Neuronal stem cell (in vitro differentiated cells): ENCODE measurements at regions not wholly inside any gene's neighbourhood (a gene's known extent, or its start where the extent isn't known, plus 50 kb on each side); places are given as distances from the start of the nearest gene placed in this dataset.

Experiments
- DNase-seq: peaks from one replicate; pipeline ENCODE4 v3.0.0-alpha.2; 2013; ENCODE audit warnings: low spot score
- H2AFZ ChIP-seq: one replicate; pipeline ENCODE4 v1.6.1; 2013; ENCODE audit warnings: mild to moderate bottlenecking, low read length, inconsistent platforms
- H2AK5ac ChIP-seq: 2 replicates; pipeline ENCODE4 v1.6.1; 2013; ENCODE audit warnings: low read depth, mild to moderate bottlenecking, inconsistent platforms, low read length, moderate library complexity, mixed read lengths
- H2BK120ac ChIP-seq: 2 replicates; pipeline ENCODE4 v1.6.1; 2013; ENCODE audit warnings: low read depth, mild to moderate bottlenecking, inconsistent platforms, low read length, moderate library complexity, mixed read lengths
- H2BK12ac ChIP-seq: one replicate; pipeline ENCODE4 v1.6.1; 2013; ENCODE audit warnings: low read length, inconsistent platforms
- H2BK15ac ChIP-seq: 2 replicates; pipeline ENCODE4 v1.6.1; 2013; ENCODE audit warnings: mild to moderate bottlenecking, low read length, inconsistent platforms, mixed read lengths
- H2BK5ac ChIP-seq: one replicate; pipeline ENCODE4 v1.6.1; 2013; ENCODE audit warnings: inconsistent platforms, mild to moderate bottlenecking, low read length, moderate library complexity
- H3K14ac ChIP-seq: one replicate; pipeline ENCODE4 v1.6.1; 2013; ENCODE audit warnings: low read length, inconsistent platforms
- H3K18ac ChIP-seq: 2 replicates; pipeline ENCODE4 v1.6.1; 2013; ENCODE audit warnings: low read length, inconsistent platforms
- H3K23ac ChIP-seq: 2 replicates; pipeline ENCODE4 v1.6.1; 2013; ENCODE audit warnings: low read depth, mild to moderate bottlenecking, mixed read lengths, low read length, inconsistent platforms; ENCODE audit not compliant: poor library complexity
- H3K27ac ChIP-seq: replicated peaks from 3 replicates; pipeline ENCODE4 v1.5.1; 2013; ENCODE audit warnings: low read length, inconsistent platforms
- H3K27me3 ChIP-seq, 3 experiments: 2 replicates each; pipeline ENCODE4 v1.6.1; 2013; ENCODE audit warnings: low read length in 3 of 3, mild to moderate bottlenecking in 2 of 3, inconsistent platforms in 1 of 3, low read depth in 1 of 3, mixed read lengths in 1 of 3, moderate library complexity in 1 of 3; ENCODE audit not compliant: control insufficient read depth in 3 of 3, insufficient read depth in 3 of 3
- H3K36me3 ChIP-seq, 2 donors: replicated peaks in 1 of 2; 2 replicates each; pipeline ENCODE4 v1.6.1; 2013; ENCODE audit warnings: low read length in 2 of 2; ENCODE audit not compliant: control insufficient read depth in 2 of 2, insufficient read depth in 2 of 2
- H3K4ac ChIP-seq: 2 replicates; pipeline ENCODE4 v1.6.1; 2013; ENCODE audit warnings: inconsistent platforms, mild to moderate bottlenecking, low read length, moderate library complexity
- H3K4me1 ChIP-seq, 2 donors: 1 replicate in 1 of 2; 2 replicates in 1 of 2; pipeline ENCODE4 v1.6.1; 2013; ENCODE audit warnings: low read length in 2 of 2, low read depth in 1 of 2; ENCODE audit not compliant: control insufficient read depth in 2 of 2, insufficient read depth in 1 of 2
- H3K4me2 ChIP-seq: one replicate; pipeline ENCODE4 v1.6.1; 2013; ENCODE audit warnings: mild to moderate bottlenecking, low read length, inconsistent platforms; ENCODE audit not compliant: insufficient read depth, poor library complexity, severe bottlenecking
- H3K4me3 ChIP-seq, 2 donors: 2 replicates each; pipeline ENCODE4 v1.5.1; 2013; ENCODE audit warnings: low read length in 2 of 2, mild to moderate bottlenecking in 2 of 2, inconsistent platforms in 1 of 2, moderate library complexity in 1 of 2
- H3K79me1 ChIP-seq: one replicate; pipeline ENCODE4 v1.6.1; 2013; ENCODE audit warnings: low read depth, mild to moderate bottlenecking, inconsistent platforms, low read length, moderate library complexity
- H3K9ac ChIP-seq: one replicate; pipeline ENCODE4 v1.6.1; 2013; ENCODE audit warnings: mild to moderate bottlenecking, low read depth, low read length, inconsistent platforms; ENCODE audit not compliant: poor library complexity
- H3K9me3 ChIP-seq, 2 donors: replicated peaks in 1 of 2; 2 replicates each; pipeline versions ENCODE3 to v1.6.1; 2013; ENCODE audit warnings: low read length in 2 of 2, mild to moderate bottlenecking in 2 of 2, inconsistent platforms in 1 of 2, low read depth in 1 of 2, mixed read lengths in 1 of 2, moderate library complexity in 1 of 2; ENCODE audit not compliant: control insufficient read depth in 2 of 2, insufficient read depth in 1 of 2
- H4K8ac ChIP-seq: one replicate; pipeline ENCODE4 v1.6.1; 2013; ENCODE audit warnings: low read depth, mild to moderate bottlenecking, inconsistent platforms, low read length, moderate library complexity
- H4K91ac ChIP-seq: one replicate; pipeline ENCODE4 v1.6.1; 2013; ENCODE audit warnings: low read length, low read depth, mild to moderate bottlenecking, inconsistent platforms; ENCODE audit not compliant: poor library complexity
- WGBS, 2 donors: extraction: QIAGEN DNeasy Blood & Tissue Kit; methylation state at CpG; one replicate each; pipeline ENCODE4 v1.1.7; 2013; ENCODE audit warnings: missing lambda C conversion rate in 2 of 2, mixed read lengths in 1 of 2; ENCODE audit not compliant: insufficient read length in 2 of 2, insufficient replicate concordance in 1 of 2; ENCODE audit errors: extremely low coverage in 2 of 2; 5-methylcytosine and 5-hydroxymethylcytosine counted together

- Histone ChIP-seq H2BK120ac (no peak overlapping the region), H3K36me3 (no peaks in the 10 kb centered on the region), H2BK12ac (peak overlapping the region; percentile 4), H2AK5ac (peak overlapping the region; percentile 35), H3K18ac (no peak overlapping the region), H3K79me1 (no peaks in the 10 kb centered on the region), H3K4me1 (peaks cover 15 to 32% of the 10 kb centered on the region in 2 donors), H4K91ac (no peak overlapping the region), H3K9ac (no peak overlapping the region), H3K9me3 (peaks cover 0 to 7% of the 10 kb centered on the region in 2 donors), H2BK5ac (no peak overlapping the region), H3K4me2 (no peak overlapping the region), H3K4me3 (no peak overlapping the region), H3K4ac (no peak overlapping the region), H4K8ac (no peak overlapping the region), H3K27ac (no peak overlapping the region), H3K27me3 (no peaks in the 10 kb centered on the region), H3K23ac (no peak overlapping the region), H2BK15ac (peak overlapping the region; percentile 16), H3K14ac (no peak overlapping the region), H2AFZ (no peak overlapping the region)
- no peak for DNase-seq
- WGBS, 2 donors: no CpG with 5 or more reads among the region's 4 CpGs
These were observed 207.8 kb downstream of the TOMM20 start for GRCh38 chr1:234920843-234921140.

DNA sequence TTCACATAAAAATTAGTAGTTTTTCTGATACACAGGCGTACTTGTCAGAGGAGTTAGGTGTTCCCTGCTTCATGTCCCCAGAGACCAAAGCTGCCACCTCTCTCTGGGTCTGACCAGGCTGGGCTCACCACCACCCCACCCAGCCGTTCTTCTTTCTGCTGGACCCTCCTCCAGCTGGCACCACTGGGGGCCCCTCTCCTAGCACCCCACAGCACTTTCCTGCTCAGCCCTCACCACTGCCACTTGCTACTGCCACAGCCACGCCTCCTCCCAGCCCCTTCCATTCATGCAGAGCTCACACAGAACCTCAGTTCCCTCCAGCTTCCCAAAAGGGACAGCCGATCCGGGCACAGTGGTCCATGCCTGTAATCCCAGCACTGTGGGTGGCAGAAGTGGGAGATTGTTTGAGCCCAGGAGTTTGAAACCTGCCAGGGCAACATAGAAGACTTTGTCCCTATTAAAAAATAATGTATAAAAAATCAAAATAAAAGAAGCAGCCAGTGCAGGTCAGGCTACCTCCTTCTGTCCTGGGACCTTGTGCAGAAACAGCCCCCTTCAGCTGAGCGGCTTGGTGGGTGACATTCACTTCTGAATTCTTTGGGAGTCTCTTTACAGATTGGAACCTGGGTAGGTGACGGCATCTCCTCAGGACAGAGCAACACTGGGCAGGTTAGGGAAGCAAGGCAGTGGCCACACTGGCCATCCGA, 208.3 kb downstream of the TOMM20 start:
- no peak for DNase-seq
- H3K36me3 ChIP-seq: no peaks in the 10 kb centered on the region
- no peak overlapping the region for H2BK5ac ChIP-seq
- H3K27me3 ChIP-seq: no peaks in the 10 kb centered on the region
- no peaks in the 10 kb centered on the region for H3K79me1 ChIP-seq
- no peak overlapping the region for H3K4me3 ChIP-seq
- H3K4me1 ChIP-seq: peaks cover 15 to 30% of the 10 kb centered on the region in 2 donors
- no peak overlapping the region for H2BK120ac ChIP-seq
- peak overlapping the region; percentile 35 for H2AK5ac ChIP-seq
- no peak overlapping the region for H3K27ac ChIP-seq
- peak overlapping the region; percentile 17 for H3K14ac ChIP-seq
- H2AFZ ChIP-seq: no peak overlapping the region
- H4K8ac ChIP-seq: no peak overlapping the region
- peak overlapping the region; percentile 16 for H2BK15ac ChIP-seq
- no peak overlapping the region for H3K4me2 ChIP-seq
- no peak overlapping the region for H4K91ac ChIP-seq
- no CpG with 5 or more reads among the region's 8 CpGs for WGBS, 2 donors
- peak overlapping the region; percentile 4 for H2BK12ac ChIP-seq
- H3K4ac ChIP-seq: no peak overlapping the region
- H3K23ac ChIP-seq: no peak overlapping the region
- peak overlapping the region; percentile 86 for H3K18ac ChIP-seq
- H3K9me3 ChIP-seq: peaks cover 0 to 7% of the 10 kb centered on the region in 2 donors
- no peak overlapping the region for H3K9ac ChIP-seq

DNA sequence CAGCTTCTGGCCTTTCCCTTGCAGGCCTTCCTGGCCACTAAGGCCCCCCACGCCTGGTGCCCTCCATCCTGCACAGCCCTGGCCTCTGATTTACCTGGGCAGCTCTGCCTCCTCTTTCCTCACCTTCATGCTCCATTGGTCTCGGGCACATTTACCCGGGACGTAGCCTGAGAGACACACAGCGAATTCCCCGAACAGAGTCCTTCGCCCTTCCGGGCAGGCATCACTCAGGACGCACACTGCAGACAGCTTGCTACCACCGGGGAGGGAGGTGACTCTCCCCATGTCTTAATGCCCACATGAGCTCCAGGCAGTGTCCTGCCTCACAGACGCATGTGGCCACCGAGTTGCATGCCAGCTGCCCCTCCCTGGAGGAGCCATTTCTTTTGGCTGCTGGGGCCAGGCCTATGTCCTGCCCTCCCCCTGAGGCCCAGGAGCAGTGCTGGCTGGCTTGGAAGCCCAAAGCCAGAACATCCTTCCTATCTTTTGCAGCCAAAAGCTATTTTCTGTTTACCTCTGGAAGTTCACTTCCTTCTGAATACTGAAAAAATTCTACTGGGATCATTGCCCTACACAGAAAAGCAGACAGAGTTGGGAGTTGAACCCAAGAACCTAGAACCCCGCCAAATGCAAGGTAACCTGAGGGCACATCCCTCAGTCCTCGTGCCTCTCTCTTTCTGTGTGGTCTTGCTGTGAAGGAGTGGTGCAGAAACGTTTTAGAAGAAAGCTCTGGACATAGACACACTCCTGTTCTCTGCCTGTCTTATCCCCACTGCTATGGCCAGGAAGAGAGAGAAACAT, 209.5 kb downstream of the TOMM20 start:
- H3K27me3 ChIP-seq: no peaks in the 10 kb centered on the region
- no peaks in the 10 kb centered on the region for H3K79me1 ChIP-seq
- peak overlapping the region; percentile 83 for H4K8ac ChIP-seq
- no peaks in the 10 kb centered on the region for H3K36me3 ChIP-seq
- peak overlapping the region; percentile 64 for H3K14ac ChIP-seq
- H3K4me1 ChIP-seq: peaks cover 15 to 30% of the 10 kb centered on the region in 2 donors
- peak overlapping the region; percentile 98 for H2AK5ac ChIP-seq
- H3K4ac ChIP-seq: peak overlapping the region; percentile 90
- peaks cover 0 to 7% of the 10 kb centered on the region in 2 donors for H3K9me3 ChIP-seq
- peak overlapping the region; percentile 97 for H4K91ac ChIP-seq
- peak overlapping the region; percentile 84 for H2BK120ac ChIP-seq
- no CpG with 5 or more reads among the region's 15 CpGs for WGBS, 2 donors
- H3K4me3 ChIP-seq: no peak overlapping the region
- peak overlapping the region; percentile 91 for H2BK12ac ChIP-seq
- peak overlapping the region; percentile 2 for H3K4me2 ChIP-seq
- H3K27ac ChIP-seq: peak overlapping the region; percentile 86
- peak overlapping the region; percentile 25 for H3K9ac ChIP-seq
- H2BK15ac ChIP-seq: peak overlapping the region; percentile 51
- H3K18ac ChIP-seq: peak overlapping the region; percentile 97
- H2AFZ ChIP-seq: peak overlapping the region; percentile 86
- H2BK5ac ChIP-seq: peak overlapping the region; percentile 57
- no peak for DNase-seq
- H3K23ac ChIP-seq: no peak overlapping the region

- peak overlapping the region; percentile 86 for H2AFZ ChIP-seq
- H3K4me2 ChIP-seq: peak overlapping the region; percentile 2
- peak overlapping the region; percentile 8 for H3K9ac ChIP-seq
- H3K79me1 ChIP-seq: no peaks in the 10 kb centered on the region
- H3K4ac ChIP-seq: no peak overlapping the region
- H3K27ac ChIP-seq: peak overlapping the region; percentile 86
- DNase-seq: peak; percentile 21
- H2BK12ac ChIP-seq: no peak overlapping the region
- H4K91ac ChIP-seq: peak overlapping the region; percentile 97
- peaks cover 0 to 7% of the 10 kb centered on the region in 2 donors for H3K9me3 ChIP-seq
- peak overlapping the region; percentile 98 for H2AK5ac ChIP-seq
- H2BK5ac ChIP-seq: peak overlapping the region; percentile 91
- H3K4me1 ChIP-seq: peaks cover 17 to 34% of the 10 kb centered on the region in 2 donors
- no peak overlapping the region for H3K23ac ChIP-seq
- no peaks in the 10 kb centered on the region for H3K36me3 ChIP-seq
- H3K27me3 ChIP-seq: no peaks in the 10 kb centered on the region
- H3K4me3 ChIP-seq: no peak overlapping the region
- H4K8ac ChIP-seq: no peak overlapping the region
- no peak overlapping the region for H3K14ac ChIP-seq
- peak overlapping the region; percentile 97 for H3K18ac ChIP-seq
- H2BK15ac ChIP-seq: peak overlapping the region; percentile 95
- peak overlapping the region; percentile 84 for H2BK120ac ChIP-seq
- no CpG with 5 or more reads among the region's 17 CpGs for WGBS, 2 donors
These were observed 210.3 kb downstream of the TOMM20 start for GRCh38 chr1:234918181-234918841.
